GM23338 (cell line): ENCODE measurements at regions not wholly inside any gene's neighbourhood (a gene's known extent, or its start where the extent isn't known, plus 50 kb on each side); places are given as distances from the start of the nearest gene placed in this dataset.

Source experiments
- EZH2phosphoT487 ChIP-seq: fragments of 200-600 bp; sonication (generic); IDR thresholded peaks from one replicate; pipeline ENCODE4 v1.8.1; 2018; ENCODE audit warnings: antibody characterized with exemption; ENCODE audit not compliant: unreplicated experiment
- TF ChIP-seq, protein P1 (sequence below), 2 experiments: fragments of 200-600 bp in 1 of 2; sonication (generic) in 1 of 2; conservative IDR thresholded peaks; 2 replicates each; pipeline versions ENCODE4 v1.5.1 to v1.6.1; 2016 to 2017; ENCODE audit warnings: antibody characterized with exemption in 2 of 2, low read depth in 2 of 2, mild to moderate bottlenecking in 2 of 2, moderate library complexity in 1 of 2

DNA sequence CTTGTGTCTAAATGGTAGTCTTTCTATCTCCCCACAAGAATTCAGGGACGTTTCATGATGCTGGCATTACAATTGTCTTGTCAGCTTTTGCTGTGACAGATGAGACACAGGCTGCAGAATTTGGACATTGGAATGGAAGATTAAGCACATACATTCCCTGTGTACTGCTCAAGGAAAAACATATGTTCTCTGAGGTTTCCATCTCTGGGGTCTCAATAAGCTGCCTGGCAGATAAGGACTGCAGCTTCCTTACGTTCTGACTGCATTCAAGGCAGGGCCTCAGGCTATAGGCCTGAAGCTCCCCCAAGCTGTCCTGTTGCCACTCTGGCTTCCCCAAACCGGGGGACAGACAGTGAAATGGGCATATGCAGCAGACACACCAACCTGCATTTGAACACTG is 91.3 kb upstream of the KL start:
- TF ChIP-seq, protein P1, sequence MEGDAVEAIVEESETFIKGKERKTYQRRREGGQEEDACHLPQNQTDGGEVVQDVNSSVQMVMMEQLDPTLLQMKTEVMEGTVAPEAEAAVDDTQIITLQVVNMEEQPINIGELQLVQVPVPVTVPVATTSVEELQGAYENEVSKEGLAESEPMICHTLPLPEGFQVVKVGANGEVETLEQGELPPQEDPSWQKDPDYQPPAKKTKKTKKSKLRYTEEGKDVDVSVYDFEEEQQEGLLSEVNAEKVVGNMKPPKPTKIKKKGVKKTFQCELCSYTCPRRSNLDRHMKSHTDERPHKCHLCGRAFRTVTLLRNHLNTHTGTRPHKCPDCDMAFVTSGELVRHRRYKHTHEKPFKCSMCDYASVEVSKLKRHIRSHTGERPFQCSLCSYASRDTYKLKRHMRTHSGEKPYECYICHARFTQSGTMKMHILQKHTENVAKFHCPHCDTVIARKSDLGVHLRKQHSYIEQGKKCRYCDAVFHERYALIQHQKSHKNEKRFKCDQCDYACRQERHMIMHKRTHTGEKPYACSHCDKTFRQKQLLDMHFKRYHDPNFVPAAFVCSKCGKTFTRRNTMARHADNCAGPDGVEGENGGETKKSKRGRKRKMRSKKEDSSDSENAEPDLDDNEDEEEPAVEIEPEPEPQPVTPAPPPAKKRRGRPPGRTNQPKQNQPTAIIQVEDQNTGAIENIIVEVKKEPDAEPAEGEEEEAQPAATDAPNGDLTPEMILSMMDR (conservative IDR thresholded peaks at IDR 0.05; ENCODE audit: low read depth in 2 of 2) = no peak
- no peak for TF ChIP-seq EZH2phosphoT487
